ENCODE measurements at regions not wholly inside any gene's neighbourhood (a gene's known extent, or its start where the extent isn't known, plus 50 kb on each side); places are given as distances from the start of the nearest gene placed in this dataset.

DNA sequence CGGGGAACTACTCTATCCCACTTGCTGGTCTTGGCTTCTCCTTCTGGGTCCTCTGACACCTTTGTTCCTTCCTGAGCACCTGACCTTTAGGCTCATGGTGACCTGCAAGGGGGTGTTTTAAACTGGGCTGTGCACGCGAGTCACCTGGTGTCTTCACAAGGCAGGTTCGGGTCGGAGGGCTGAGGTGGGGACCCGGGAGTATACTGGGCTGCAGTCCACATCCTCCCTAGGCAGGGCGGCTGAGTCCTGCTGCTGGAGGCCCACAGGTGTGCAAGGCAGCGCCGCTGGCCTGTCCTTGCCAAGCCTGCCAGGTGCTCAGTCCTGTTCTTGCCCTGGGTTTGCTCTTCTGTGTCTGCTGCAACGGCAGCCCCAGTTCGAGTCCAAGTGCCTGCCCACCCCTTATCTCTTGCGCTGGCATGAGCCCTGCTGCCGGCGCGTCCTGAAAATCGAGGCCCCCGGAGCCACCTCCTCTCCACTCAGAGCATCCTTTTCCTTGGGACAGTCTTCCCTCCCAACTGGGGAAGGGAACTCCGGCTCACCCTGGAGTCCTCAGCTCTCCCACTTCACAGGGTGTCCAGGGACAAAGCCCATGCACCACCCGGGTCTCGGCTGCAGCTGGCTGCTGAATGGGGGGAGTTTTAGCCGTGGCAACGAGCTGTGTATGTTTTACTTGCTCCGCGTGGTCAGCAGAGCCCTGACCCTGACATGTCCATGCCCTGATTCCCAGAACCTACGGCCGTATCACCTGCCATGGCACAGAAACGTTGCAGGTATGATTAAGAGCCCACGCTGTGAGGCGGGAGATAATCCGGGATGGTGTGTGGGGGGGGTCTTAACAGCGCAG is 193.5 kb downstream of the TEX29 start:
- CTCF ChIA-PET: no interaction called here
- no peaks in the 10 kb centered on the region for H3K27me3 ChIP-seq (ENCODE audit: control insufficient read depth, insufficient read depth, low read length)
- TF ChIP-seq, protein P1, sequence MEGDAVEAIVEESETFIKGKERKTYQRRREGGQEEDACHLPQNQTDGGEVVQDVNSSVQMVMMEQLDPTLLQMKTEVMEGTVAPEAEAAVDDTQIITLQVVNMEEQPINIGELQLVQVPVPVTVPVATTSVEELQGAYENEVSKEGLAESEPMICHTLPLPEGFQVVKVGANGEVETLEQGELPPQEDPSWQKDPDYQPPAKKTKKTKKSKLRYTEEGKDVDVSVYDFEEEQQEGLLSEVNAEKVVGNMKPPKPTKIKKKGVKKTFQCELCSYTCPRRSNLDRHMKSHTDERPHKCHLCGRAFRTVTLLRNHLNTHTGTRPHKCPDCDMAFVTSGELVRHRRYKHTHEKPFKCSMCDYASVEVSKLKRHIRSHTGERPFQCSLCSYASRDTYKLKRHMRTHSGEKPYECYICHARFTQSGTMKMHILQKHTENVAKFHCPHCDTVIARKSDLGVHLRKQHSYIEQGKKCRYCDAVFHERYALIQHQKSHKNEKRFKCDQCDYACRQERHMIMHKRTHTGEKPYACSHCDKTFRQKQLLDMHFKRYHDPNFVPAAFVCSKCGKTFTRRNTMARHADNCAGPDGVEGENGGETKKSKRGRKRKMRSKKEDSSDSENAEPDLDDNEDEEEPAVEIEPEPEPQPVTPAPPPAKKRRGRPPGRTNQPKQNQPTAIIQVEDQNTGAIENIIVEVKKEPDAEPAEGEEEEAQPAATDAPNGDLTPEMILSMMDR (IDR thresholded peaks at IDR 0.05; ENCODE audit: insufficient read depth, low read depth, low read length): no peak
- POLR2A ChIA-PET: no interaction called here
- H3K36me3 ChIP-seq (ENCODE audit: control insufficient read depth, insufficient read depth, low read length): no peaks in the 10 kb centered on the region
- no peak overlapping the region for H3K4me3 ChIP-seq (ENCODE audit: low read depth, low read length)
- DNase-seq (ENCODE audit: low read depth): no peak

DNA sequence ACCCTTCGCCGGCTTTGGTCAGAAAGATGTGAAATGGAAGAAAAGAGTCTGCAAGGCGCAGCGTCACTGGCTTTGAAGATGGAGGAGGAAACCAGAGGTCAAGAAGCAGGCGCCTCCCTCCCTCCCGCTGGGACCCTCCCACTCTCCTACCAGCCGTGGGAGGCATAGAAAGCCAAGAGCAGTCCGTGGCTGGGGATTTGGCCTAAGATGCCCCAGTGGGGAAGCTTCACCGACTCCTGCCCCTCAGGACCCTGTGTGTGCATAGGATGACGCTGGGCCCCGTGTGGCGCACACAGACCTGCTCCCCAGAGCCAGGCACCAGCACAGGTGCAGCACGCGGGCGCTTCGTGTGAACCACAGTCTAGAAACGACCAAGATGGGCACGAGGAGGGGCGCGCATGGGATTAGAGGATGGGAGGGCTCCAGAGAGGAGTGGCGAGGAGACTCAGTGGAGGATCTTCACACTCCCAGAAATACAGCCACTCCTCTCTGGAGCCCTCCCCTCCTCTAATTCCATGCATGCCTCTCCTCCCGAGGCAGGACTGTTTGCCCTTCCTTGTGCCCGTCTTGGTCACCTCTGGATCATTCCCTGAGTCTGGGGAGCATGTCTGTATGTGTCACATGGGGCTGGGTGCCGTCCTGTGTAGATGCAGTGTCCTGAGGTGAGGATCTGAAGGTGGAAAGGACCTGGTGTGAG is 194.3 kb downstream of the TEX29 start:
- H3K27me3 ChIP-seq (ENCODE audit: control insufficient read depth, insufficient read depth, low read length): no peaks in the 10 kb centered on the region
- DNase-seq (ENCODE audit: low read depth): no peak
- POLR2A ChIA-PET: no interaction called here
- H3K4me3 ChIP-seq (ENCODE audit: low read depth, low read length): no peak overlapping the region
- TF ChIP-seq, protein P1 (IDR thresholded peaks at IDR 0.05; ENCODE audit: insufficient read depth, low read depth, low read length): no peak
- no peaks in the 10 kb centered on the region for H3K36me3 ChIP-seq (ENCODE audit: control insufficient read depth, insufficient read depth, low read length)
- CTCF ChIA-PET: no interaction called here

DNA sequence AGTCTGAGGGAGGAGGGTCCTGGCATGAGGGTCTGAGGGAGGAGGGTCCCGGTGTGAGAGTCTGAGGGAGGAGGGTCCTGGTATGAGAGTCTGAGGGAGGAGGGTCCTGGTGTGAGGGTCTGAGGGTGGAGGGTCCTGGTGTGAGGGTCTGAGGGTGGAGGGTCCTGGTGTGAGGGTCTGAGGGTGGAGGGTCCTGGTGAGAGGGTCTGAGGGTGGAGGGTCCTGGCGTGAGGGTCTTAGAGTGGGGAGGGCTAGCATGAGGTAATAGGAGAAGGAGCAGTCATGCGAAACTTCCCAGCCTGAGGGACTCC is 194.8 kb downstream of the TEX29 start:
- TF ChIP-seq, protein P1 (IDR thresholded peaks at IDR 0.05; ENCODE audit: insufficient read depth, low read depth, low read length): no peak
- Histone ChIP-seq H3K4me3 (ENCODE audit: low read depth, low read length) (no peak overlapping the region), H3K27me3 (ENCODE audit: control insufficient read depth, insufficient read depth, low read length) (no peaks in the 10 kb centered on the region), H3K36me3 (ENCODE audit: control insufficient read depth, insufficient read depth, low read length) (no peaks in the 10 kb centered on the region)
- POLR2A ChIA-PET: no interaction called here
- CTCF ChIA-PET: no interaction called here
- DNase-seq (ENCODE audit: low read depth): no peak

DNA sequence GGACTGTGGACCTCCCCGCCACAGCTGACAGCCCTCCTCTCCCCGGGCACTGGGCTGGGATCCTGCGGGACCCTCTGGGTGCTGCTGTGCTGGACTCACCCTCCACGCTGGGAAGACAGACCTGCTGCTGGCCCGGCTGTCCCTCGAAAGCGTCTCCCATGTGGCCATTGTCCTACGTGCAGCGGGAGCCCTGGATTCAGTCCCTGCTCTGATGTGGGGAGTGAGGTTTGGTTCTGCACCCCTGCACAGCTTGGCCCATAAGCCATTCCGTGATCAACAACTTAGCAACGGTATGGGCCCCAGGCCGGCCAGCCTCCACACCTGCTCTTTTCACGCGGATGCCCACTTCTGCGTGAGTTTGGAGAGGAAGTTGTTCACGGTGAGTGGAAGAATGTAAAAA is 195.2 kb downstream of the TEX29 start:
- TF ChIP-seq, protein P1 (IDR thresholded peaks at IDR 0.05; ENCODE audit: insufficient read depth, low read depth, low read length): no peak
- Histone ChIP-seq H3K4me3 (ENCODE audit: low read depth, low read length) (no peak overlapping the region), H3K36me3 (ENCODE audit: control insufficient read depth, insufficient read depth, low read length) (no peaks in the 10 kb centered on the region), H3K27me3 (ENCODE audit: control insufficient read depth, insufficient read depth, low read length) (no peaks in the 10 kb centered on the region)
- DNase-seq (ENCODE audit: low read depth): no peak
- ChIA-PET CTCF (no interaction called here), POLR2A (no interaction called here)

DNA sequence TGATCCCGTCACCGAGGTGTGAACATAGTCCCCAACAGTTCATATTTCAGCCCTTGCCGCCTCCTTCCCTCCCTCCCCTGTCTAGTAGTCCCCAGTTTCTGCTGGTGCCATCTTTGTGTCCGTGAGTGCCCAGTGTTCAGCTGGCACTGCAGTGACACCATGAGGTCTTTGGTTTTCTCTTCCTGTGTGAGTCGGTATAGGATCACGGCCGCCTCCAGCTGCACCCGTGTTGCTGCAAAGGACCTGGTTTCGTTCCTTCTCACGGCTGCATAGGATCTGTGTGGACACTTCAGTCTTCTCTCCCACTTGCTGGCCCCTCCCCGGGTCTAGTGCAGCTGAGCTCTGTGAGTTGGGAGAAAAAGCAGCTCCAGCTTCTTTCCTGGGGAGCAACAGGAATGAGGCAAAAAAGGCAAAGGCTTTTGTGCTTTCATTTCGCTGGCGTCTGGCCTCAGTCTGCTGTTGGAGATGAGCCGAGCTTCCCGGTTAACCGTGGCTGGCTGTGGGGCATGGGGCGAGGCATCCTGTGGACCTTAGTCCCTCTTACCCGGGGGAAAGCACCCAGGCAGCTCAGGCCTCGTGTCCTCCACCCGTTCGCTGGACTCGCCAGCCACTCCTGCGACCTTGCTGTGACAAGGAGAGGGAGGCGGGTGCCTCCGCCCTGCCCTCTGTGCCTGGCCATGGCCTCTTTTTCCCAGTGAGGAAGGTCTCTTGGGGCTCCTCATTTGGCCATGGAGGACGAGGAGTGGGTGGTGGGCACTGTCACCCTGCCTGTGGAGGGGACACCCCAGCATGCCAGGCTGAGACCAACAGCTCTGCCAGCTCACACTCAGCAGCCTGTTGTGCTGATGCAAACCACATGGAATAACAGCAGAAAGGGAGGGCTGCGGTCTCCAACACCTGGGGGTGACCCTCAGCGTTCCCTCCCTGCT is 196.5 kb downstream of the TEX29 start:
- POLR2A ChIA-PET: no interaction called here
- Histone ChIP-seq H3K27me3 (ENCODE audit: control insufficient read depth, insufficient read depth, low read length) (no peaks in the 10 kb centered on the region), H3K4me3 (ENCODE audit: low read depth, low read length) (no peak overlapping the region), H3K36me3 (ENCODE audit: control insufficient read depth, insufficient read depth, low read length) (no peaks in the 10 kb centered on the region)
- no peak for DNase-seq (ENCODE audit: low read depth)
- CTCF ChIA-PET: no interaction called here
- TF ChIP-seq, protein P1 (IDR thresholded peaks at IDR 0.05; ENCODE audit: insufficient read depth, low read depth, low read length): no peak
